GM12878 (cell line): ENCODE measurements at regions not wholly inside any gene's neighbourhood (a gene's known extent, or its start where the extent isn't known, plus 50 kb on each side); places are given as distances from the start of the nearest gene placed in this dataset.

Experiments
- ASH2L ChIP-seq: fragments of 300-600, 200-600 bp; sonication (generic); IDR thresholded peaks from 2 replicates; pipeline ENCODE4 v1.6.1; 2017; ENCODE audit warnings: low read depth, mild to moderate bottlenecking, borderline replicate concordance
- CHD1 ChIP-seq: IDR thresholded peaks from 2 replicates; pipeline ENCODE4 v1.6.1; 2012; ENCODE audit warnings: low read depth, low read length, improper control_type of control experiment
- EZH2 ChIP-seq: IDR thresholded peaks from 2 replicates; pipeline ENCODE4 v1.6.1; 2012; ENCODE audit warnings: low read depth, mild to moderate bottlenecking, control low read depth, inconsistent platforms, low read length, borderline replicate concordance; ENCODE audit not compliant: control insufficient read depth
- HDGF ChIP-seq: fragments of 450-650 bp; IDR thresholded peaks from 2 replicates; pipeline ENCODE4 v1.6.1; 2016; ENCODE audit warnings: antibody characterized with exemption
- NBN ChIP-seq: fragments of 450-650 bp; IDR thresholded peaks from 2 replicates; pipeline ENCODE4 v1.6.1; 2016
- POLR2A ChIP-seq: IDR thresholded peaks from 2 replicates; pipeline ENCODE4 v1.6.1; 2011; ENCODE audit warnings: low read depth, mild to moderate bottlenecking, low read length
- RAD21 ChIP-seq: IDR thresholded peaks from 2 replicates; pipeline ENCODE4 v1.6.1; 2011; ENCODE audit warnings: mild to moderate bottlenecking, low read depth, low read length, moderate library complexity; ENCODE audit not compliant: insufficient read depth
- SUZ12 ChIP-seq: fragments of 200-600 bp; sonication (generic); IDR thresholded peaks from one replicate; pipeline ENCODE4 v1.6.1; 2018; ENCODE audit warnings: antibody characterized with exemption, mild to moderate bottlenecking; ENCODE audit not compliant: unreplicated experiment
- TCF12 ChIP-seq: IDR thresholded peaks from 2 replicates; pipeline ENCODE4 v1.6.1; 2011; ENCODE audit warnings: low read depth, mild to moderate bottlenecking, low read length
- USF2 ChIP-seq: IDR thresholded peaks from 2 replicates; pipeline ENCODE4 v1.6.1; 2011; ENCODE audit warnings: low read depth, low read length, improper control_type of control experiment, borderline replicate concordance
- TF ChIP-seq, protein P1 (sequence below): IDR thresholded peaks from 2 replicates; pipeline ENCODE4 v1.6.1; 2012; ENCODE audit warnings: low read depth, low read length, improper control_type of control experiment
- TF ChIP-seq, protein P2 (sequence below), 3 experiments: IDR thresholded peaks in 2 of 3; conservative IDR thresholded peaks in 1 of 3; 2 replicates each; pipeline ENCODE4 v1.5.1; 2011; ENCODE audit warnings: low read depth in 3 of 3, low read length in 3 of 3, mild to moderate bottlenecking in 3 of 3, control low read depth in 2 of 3, moderate library complexity in 2 of 3, inconsistent platforms in 1 of 3, mixed read lengths in 1 of 3; ENCODE audit not compliant: control insufficient read depth in 2 of 3, insufficient read depth in 1 of 3; ENCODE audit errors: extremely low read depth in 1 of 3

GRCh38 chr6:17218023-17218748, 63.0 kb upstream of the RBM24 start:
- TF ChIP-seq CHD1 (no peak), EZH2 (no peak), SUZ12 (no peak), POLR2A (no peak), NBN (no peak), TCF12 (no peak), USF2 (no peak), HDGF (no peak), ASH2L (no peak), RAD21 (no peak)
- TF ChIP-seq, protein P1, sequence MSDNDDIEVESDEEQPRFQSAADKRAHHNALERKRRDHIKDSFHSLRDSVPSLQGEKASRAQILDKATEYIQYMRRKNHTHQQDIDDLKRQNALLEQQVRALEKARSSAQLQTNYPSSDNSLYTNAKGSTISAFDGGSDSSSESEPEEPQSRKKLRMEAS, result no peak
- TF ChIP-seq, protein P2, sequence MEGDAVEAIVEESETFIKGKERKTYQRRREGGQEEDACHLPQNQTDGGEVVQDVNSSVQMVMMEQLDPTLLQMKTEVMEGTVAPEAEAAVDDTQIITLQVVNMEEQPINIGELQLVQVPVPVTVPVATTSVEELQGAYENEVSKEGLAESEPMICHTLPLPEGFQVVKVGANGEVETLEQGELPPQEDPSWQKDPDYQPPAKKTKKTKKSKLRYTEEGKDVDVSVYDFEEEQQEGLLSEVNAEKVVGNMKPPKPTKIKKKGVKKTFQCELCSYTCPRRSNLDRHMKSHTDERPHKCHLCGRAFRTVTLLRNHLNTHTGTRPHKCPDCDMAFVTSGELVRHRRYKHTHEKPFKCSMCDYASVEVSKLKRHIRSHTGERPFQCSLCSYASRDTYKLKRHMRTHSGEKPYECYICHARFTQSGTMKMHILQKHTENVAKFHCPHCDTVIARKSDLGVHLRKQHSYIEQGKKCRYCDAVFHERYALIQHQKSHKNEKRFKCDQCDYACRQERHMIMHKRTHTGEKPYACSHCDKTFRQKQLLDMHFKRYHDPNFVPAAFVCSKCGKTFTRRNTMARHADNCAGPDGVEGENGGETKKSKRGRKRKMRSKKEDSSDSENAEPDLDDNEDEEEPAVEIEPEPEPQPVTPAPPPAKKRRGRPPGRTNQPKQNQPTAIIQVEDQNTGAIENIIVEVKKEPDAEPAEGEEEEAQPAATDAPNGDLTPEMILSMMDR (IDR thresholded peaks at IDR 0.05 in 2 of 3, conservative IDR thresholded peaks at IDR 0.05 in 1 of 3; ENCODE audit: control insufficient read depth in 2 of 3, extremely low read depth in 1 of 3, insufficient read depth in 1 of 3, low read depth in 3 of 3, low read length in 3 of 3), result no peak
